ENCODE measurements at regions not wholly inside any gene's neighbourhood (a gene's known extent, or its start where the extent isn't known, plus 50 kb on each side); places are given as distances from the start of the nearest gene placed in this dataset.

DNA sequence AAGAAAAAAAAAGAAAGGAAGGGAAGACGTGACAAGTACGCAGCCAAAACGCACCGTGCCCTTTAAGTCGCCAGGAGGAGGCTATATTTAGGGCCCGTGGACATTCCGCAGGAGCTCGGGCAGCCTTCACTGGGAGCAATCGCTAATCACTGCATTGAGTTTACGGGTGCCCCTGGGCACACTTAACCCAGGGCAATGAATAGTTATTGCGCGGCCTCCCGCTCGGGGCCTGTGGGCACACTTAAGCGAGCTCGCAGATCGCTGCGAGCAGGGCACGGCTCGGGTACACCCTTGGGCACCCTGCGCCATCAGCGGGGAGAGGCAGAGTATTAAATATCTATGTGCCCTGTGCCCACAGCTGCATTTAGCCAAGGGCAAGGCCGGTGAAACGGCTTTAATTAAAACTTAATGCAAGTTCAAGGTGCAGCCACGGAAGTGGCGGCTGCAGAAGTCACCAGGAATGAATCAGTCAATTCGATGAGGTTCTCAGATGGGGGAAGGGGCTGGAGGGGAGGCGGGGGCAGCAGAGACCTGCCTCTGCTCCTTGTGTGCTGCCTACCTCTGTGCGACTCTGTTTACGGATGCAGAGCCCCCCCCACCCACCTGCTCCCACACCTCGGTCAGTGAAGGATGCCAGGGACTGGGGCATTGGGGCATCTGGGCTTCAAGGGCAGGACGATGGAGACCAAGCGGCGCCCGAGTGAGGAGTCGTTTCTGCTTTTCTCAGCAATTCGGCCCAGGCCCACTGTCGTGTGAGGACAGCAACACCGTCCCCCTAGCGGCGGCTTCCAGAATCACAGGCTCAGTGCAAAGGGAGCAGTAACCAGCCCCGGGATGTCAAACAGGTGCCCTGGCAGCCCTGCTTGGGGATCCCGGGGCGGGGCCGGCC lies 51.8 kb upstream of the TARDBP start (continued):
- TF ChIP-seq, protein P1, sequence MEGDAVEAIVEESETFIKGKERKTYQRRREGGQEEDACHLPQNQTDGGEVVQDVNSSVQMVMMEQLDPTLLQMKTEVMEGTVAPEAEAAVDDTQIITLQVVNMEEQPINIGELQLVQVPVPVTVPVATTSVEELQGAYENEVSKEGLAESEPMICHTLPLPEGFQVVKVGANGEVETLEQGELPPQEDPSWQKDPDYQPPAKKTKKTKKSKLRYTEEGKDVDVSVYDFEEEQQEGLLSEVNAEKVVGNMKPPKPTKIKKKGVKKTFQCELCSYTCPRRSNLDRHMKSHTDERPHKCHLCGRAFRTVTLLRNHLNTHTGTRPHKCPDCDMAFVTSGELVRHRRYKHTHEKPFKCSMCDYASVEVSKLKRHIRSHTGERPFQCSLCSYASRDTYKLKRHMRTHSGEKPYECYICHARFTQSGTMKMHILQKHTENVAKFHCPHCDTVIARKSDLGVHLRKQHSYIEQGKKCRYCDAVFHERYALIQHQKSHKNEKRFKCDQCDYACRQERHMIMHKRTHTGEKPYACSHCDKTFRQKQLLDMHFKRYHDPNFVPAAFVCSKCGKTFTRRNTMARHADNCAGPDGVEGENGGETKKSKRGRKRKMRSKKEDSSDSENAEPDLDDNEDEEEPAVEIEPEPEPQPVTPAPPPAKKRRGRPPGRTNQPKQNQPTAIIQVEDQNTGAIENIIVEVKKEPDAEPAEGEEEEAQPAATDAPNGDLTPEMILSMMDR (IDR thresholded peaks at IDR 0.05; ENCODE audit: control extremely low read depth in 1 of 3, insufficient read depth in 1 of 3, low read depth in 1 of 3, low read length in 3 of 3), result peak; percentile 87 to 95 (median 95)
- TF ChIP-seq SAP30 (IDR thresholded peaks at IDR 0.05; ENCODE audit: insufficient read depth, insufficient replicate concordance, low read length), result no peak
- no peak for TF ChIP-seq EP300 (IDR thresholded peaks at IDR 0.05; ENCODE audit: borderline replicate concordance in 1 of 2, low read depth in 2 of 2, low read length in 2 of 2)
- TF ChIP-seq, protein P2, sequence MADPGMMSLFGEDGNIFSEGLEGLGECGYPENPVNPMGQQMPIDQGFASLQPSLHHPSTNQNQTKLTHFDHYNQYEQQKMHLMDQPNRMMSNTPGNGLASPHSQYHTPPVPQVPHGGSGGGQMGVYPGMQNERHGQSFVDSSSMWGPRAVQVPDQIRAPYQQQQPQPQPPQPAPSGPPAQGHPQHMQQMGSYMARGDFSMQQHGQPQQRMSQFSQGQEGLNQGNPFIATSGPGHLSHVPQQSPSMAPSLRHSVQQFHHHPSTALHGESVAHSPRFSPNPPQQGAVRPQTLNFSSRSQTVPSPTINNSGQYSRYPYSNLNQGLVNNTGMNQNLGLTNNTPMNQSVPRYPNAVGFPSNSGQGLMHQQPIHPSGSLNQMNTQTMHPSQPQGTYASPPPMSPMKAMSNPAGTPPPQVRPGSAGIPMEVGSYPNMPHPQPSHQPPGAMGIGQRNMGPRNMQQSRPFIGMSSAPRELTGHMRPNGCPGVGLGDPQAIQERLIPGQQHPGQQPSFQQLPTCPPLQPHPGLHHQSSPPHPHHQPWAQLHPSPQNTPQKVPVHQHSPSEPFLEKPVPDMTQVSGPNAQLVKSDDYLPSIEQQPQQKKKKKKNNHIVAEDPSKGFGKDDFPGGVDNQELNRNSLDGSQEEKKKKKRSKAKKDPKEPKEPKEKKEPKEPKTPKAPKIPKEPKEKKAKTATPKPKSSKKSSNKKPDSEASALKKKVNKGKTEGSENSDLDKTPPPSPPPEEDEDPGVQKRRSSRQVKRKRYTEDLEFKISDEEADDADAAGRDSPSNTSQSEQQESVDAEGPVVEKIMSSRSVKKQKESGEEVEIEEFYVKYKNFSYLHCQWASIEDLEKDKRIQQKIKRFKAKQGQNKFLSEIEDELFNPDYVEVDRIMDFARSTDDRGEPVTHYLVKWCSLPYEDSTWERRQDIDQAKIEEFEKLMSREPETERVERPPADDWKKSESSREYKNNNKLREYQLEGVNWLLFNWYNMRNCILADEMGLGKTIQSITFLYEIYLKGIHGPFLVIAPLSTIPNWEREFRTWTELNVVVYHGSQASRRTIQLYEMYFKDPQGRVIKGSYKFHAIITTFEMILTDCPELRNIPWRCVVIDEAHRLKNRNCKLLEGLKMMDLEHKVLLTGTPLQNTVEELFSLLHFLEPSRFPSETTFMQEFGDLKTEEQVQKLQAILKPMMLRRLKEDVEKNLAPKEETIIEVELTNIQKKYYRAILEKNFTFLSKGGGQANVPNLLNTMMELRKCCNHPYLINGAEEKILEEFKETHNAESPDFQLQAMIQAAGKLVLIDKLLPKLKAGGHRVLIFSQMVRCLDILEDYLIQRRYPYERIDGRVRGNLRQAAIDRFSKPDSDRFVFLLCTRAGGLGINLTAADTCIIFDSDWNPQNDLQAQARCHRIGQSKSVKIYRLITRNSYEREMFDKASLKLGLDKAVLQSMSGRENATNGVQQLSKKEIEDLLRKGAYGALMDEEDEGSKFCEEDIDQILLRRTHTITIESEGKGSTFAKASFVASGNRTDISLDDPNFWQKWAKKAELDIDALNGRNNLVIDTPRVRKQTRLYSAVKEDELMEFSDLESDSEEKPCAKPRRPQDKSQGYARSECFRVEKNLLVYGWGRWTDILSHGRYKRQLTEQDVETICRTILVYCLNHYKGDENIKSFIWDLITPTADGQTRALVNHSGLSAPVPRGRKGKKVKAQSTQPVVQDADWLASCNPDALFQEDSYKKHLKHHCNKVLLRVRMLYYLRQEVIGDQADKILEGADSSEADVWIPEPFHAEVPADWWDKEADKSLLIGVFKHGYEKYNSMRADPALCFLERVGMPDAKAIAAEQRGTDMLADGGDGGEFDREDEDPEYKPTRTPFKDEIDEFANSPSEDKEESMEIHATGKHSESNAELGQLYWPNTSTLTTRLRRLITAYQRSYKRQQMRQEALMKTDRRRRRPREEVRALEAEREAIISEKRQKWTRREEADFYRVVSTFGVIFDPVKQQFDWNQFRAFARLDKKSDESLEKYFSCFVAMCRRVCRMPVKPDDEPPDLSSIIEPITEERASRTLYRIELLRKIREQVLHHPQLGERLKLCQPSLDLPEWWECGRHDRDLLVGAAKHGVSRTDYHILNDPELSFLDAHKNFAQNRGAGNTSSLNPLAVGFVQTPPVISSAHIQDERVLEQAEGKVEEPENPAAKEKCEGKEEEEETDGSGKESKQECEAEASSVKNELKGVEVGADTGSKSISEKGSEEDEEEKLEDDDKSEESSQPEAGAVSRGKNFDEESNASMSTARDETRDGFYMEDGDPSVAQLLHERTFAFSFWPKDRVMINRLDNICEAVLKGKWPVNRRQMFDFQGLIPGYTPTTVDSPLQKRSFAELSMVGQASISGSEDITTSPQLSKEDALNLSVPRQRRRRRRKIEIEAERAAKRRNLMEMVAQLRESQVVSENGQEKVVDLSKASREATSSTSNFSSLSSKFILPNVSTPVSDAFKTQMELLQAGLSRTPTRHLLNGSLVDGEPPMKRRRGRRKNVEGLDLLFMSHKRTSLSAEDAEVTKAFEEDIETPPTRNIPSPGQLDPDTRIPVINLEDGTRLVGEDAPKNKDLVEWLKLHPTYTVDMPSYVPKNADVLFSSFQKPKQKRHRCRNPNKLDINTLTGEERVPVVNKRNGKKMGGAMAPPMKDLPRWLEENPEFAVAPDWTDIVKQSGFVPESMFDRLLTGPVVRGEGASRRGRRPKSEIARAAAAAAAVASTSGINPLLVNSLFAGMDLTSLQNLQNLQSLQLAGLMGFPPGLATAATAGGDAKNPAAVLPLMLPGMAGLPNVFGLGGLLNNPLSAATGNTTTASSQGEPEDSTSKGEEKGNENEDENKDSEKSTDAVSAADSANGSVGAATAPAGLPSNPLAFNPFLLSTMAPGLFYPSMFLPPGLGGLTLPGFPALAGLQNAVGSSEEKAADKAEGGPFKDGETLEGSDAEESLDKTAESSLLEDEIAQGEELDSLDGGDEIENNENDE (IDR thresholded peaks at IDR 0.05; ENCODE audit: insufficient replicate concordance, low read length), result no peak
- TF ChIP-seq SUZ12 (IDR thresholded peaks at IDR 0.05; ENCODE audit: low read length), result no peak
- no peak for TF ChIP-seq KDM1A (IDR thresholded peaks at IDR 0.05; ENCODE audit: borderline replicate concordance, low read length)

All from H1 (cell line).